IPS-NIHi7 (cell line): ENCODE measurements at regions not wholly inside any gene's neighbourhood (a gene's known extent, or its start where the extent isn't known, plus 50 kb on each side); places are given as distances from the start of the nearest gene placed in this dataset.
A peak's percentile ranks its signal among the peaks of the same experiment; 100 is the strongest.

ENCODE experiments used
- DNase-seq: peaks from one replicate; pipeline ENCODE4 v3.0.0; 2012; ENCODE audit warnings: mixed read lengths; ENCODE audit errors: extremely low spot score

GRCh38 chr2:150620416-150620815 lies 132.9 kb upstream of the RND3 start:
- DNase-seq, result no peak

GRCh38 chr2:150619607-150620330 lies 132.3 kb upstream of the RND3 start:
- DNase-seq, result no peak

DNA sequence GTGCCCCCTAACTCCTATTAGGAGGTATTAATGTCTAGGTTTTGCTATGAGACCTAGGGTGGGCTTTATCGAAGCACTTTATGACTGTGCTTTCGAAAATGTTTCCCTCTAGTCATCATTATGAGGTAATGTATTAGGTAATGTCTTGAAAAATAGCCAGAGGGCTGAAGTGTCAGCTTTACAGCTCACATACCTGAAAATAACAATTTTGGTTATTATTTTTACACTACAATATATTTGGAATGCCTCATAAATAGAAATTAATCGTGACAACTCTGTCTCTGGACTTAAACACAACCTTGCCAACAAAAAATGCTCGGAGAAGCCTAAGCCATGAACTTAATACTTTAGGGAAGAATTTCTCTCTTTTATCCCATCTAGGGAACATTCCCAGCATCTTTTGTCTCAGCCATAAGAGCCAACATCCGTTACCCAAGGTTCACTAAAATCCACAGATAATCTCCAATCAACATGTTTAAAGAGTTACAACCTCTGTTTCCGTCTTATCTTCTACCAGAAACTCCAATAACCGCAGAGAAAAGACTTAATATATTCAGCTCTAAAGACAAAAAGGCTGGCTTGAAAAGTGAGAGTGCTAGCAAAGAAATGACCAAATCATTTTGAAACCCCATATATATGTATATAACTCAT lies 130.9 kb upstream of the RND3 start:
- no peak for DNase-seq

GRCh38 chr2:150617351-150617978 lies 130.0 kb upstream of the RND3 start:
- no peak for DNase-seq

DNA sequence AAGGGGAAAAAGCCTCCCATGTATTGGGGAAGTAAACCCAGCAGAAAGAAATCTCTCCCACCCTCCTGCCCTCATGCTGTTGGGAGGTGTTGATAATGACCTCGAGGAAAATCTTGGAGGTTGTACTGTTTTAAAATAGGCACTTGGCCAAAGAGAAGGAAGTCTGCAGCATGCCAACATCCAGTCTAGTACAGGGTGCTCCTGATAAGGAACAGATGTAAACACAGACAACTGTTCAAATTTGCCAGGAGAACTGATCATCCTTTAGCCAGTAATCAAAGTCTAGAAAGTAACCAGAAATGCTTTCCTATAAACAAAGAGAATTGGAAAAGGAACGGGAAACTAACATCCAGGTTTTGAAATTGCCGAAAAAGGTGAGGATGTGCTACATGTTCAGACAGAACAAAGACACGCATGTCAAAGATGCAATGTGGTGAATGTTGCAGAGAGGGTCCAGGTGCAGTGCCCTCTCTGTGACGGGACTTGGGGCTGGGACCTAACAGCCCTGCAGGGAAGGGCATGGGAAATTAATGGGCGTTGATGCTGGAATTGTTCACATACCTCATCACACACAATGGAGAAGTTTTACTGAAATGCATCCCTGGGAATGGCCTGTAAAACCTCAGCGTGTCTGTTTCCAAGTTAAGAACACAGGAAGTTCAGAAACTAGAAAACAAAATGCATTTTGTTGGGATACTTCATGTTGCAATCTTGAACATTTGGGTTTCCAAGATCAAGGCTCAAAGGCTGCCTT lies 125.7 kb upstream of the RND3 start:
- DNase-seq, result no peak

DNA sequence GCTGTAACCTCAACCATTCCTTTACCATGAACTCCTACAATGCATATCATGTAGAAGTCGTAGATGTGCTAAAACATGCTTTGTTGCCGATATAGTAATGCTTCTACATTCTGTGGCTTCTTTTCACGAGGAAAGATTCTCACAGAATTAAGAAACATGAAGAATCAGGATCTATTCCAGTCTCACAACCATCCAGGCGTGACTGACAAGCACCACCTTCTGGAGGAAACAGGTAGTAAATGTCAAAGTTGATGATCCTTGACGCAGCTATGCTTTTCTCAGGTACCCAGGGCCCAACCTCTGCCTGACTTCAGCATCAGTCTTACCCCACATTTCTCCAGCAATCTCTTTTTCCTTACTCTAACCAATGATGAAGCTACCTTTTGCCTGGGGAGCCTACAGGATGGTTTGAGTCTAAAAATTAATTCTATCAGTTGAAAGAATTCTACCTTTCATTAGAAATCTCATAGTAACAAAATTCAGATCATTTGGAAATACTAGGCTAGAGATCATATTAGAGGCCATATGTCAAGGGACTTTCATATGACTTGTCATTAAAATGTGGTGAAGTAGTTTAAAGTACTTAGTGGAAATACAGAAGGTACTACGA lies 123.3 kb upstream of the RND3 start:
- peak; percentile 78 for DNase-seq

GRCh38 chr2:150609831-150610582 lies 122.5 kb upstream of the RND3 start:
- no peak for DNase-seq

GRCh38 chr2:150608341-150608740 lies 120.9 kb upstream of the RND3 start:
- no peak for DNase-seq

- no peak for DNase-seq
Measured at GRCh38 chr2:150607390-150607811, 119.9 kb upstream of the RND3 start.

DNA sequence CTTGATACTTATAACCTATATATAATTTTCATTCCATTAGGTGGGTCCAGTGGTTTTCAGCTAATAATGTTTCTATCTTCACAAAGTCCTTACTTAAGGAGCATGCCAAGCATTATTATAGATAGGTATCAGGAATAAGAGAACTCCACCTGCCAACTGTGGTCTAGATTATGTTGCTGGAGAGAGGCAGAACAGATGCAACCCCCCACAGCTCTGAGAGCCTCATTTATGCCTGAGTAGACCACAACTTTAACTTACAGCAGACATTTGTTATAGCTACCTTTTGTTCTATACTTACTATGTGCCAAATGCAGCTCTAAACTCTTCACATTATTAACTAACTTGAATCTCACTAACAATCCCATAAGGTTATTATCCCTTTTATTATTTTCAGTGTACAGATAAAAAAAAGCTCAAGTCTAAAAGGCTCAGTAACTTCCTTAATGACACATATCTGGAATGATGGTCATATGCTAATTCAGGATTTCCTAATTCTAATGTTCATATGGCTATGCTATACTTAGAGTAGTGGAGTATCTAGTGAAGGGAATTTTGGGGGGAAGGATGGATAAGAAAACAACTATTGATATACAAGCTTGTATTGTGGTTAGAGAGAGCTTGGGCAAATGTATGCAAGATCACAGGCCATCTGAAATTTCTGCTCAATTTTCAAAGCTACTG lies 119.1 kb upstream of the RND3 start:
- DNase-seq, result no peak

DNA sequence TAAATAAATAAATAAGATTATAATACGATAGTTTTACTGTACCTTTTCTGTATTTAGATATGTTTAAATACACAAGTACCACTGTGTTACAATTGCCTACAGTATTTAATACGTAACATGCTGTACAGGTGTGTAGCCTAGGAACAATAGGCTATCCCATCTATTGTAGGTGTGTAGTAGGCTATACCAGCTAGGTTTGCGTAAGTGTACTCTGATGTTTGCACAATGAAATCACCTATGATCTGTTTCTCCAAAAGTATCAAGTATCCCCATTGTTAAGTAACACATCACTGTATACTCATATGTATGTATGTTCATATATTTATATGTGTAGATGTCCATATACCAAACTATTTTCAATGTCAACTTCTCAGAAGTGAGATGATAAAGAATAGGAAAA lies 118.2 kb upstream of the RND3 start:
- no peak for DNase-seq

DNA sequence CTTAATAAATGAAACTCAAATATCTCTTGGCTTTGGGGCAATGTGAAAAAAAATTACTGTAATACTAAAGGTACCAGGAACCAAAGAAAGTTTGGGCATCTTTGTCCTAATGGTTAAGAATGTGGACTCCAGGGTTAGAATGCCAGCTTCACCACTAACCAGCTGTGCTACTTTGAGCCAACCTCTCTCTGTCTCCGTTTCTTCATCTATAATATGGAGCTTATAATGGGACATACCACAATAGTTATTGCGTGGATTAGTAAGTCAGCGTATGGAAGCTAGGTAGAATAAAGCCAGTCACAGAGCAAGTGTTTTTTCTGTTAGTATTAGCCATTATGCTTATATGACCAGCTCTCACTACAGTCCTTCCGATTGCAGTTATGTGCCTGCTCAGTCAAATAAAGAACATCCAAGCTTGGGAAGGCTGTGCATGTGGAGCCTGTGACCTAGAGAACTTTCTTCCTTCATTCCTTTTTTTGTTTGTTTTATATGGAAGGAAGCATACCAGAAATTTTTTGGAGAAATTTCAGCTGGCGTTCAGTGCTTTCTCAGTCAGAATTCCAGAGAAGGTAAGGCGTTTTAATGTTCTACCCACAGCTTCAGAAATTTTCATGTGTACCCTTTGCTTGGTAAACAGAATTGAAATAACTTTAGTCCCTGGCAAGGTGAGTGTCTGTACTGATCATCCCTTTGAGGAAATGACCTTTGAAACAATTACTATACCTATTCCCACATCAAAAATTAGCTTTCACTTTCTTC lies 114.0 kb upstream of the RND3 start:
- no peak for DNase-seq

- no peak for DNase-seq
Measured at GRCh38 chr2:150599889-150600288, 112.4 kb upstream of the RND3 start.

- DNase-seq, result no peak
Measured at GRCh38 chr2:150598383-150598782, 110.9 kb upstream of the RND3 start.

DNA sequence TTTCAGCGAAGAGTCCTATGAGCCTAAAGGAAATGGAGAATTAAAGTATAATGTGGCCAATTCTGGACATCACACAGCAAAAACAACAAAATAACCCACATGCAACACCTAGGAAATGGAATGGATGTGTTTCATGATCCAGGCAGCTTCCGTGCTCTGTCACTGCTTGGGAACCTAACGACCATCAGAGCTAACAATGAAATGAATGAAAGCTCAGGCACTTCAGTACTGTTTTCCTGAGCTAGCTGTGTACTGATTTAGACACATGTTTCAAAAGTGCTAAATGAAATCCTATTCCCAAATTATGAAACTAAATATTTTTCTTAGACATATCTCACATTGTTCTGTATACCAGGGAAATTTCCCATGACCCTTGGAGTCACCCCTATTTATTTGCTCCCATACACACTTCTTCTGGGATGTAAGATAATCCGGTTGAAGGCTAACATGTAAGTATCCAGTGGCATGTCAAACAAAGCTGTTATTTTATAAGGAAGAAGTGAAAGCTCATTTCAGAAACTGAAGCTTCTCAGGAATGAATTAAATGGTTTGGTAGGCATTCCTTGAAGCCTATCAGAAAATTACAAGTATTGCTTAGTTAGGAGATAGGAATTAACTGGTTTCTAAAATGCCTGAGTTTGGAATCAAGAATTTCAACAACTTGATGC lies 108.5 kb upstream of the RND3 start:
- DNase-seq, result no peak

- no peak for DNase-seq
Measured at GRCh38 chr2:150594299-150594698, 106.8 kb upstream of the RND3 start.

DNA sequence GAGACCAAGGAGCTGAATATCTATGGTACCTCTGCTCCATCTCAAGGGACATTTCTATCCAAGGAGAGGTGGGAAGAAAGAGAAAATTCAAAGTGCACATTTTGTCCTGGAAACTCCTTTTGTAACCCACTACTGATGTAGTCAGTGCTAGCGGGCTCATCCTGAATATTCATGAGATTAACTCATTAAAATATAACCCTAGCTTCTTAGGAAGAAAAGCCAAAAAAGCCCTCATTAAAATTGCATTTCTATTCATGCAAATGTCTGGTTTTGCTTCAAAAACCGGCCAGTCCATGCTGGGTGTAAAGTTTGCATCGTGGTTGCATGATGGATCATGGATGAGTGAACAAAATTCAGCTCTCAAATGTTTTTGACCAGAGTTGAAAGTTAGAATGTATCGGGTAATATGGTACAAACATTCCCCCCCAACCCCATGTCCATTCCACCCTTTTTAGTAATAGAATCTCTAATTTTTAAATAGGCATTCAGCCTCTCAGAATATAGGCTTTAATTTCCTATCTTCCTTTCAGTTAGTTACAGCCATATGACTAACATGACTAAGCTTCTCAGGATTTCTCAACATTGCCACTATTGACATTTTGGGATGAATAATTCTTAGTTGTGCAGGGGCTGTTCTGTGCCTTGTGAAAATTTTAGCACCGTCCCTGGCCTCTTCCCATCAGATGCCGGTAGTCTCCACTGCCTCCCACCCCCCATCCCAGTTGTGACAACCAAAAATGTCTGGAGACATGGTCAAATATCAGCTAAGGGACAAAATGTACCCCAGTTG lies 104.2 kb upstream of the RND3 start:
- no peak for DNase-seq

DNA sequence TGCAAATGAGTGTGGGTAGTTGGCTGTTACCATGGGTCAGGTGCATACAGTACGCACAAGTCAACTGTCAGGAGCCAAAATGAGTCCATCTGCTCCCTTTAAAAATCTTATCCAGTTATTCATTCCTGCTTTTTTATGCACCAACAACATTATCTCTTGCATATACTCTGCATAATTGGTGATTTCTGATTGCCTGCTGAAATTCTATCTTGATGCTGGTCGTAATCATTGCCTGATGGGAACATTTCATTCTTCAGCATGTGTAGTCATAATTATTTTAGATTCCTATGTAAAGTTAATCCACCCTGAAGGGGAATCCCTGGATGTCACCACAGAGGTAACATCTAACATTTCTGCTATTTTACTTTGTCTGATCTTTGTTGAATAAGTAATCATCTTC lies 102.2 kb upstream of the RND3 start:
- no peak for DNase-seq

DNA sequence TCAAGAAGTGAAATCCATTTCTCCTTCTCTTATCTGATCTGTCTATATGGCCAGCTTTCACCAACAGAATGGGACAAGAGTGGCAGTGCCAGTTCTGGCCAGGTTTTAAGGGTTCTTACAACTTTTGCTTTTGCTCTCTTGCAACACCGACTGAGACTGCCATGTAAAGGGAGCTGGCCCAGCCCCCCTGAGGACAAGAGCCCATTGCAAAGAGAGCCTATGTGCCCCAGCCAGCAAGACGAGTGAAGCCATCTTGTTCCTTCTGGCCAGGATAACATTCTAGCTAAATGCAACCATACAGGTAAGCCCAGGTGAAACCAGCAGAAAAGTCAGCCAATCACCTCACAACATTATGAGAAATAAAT lies 101.0 kb upstream of the RND3 start:
- DNase-seq, result no peak
